ENCODE measurements at regions not wholly inside any gene's neighbourhood (a gene's known extent, or its start where the extent isn't known, plus 50 kb on each side); places are given as distances from the start of the nearest gene placed in this dataset.

DNA sequence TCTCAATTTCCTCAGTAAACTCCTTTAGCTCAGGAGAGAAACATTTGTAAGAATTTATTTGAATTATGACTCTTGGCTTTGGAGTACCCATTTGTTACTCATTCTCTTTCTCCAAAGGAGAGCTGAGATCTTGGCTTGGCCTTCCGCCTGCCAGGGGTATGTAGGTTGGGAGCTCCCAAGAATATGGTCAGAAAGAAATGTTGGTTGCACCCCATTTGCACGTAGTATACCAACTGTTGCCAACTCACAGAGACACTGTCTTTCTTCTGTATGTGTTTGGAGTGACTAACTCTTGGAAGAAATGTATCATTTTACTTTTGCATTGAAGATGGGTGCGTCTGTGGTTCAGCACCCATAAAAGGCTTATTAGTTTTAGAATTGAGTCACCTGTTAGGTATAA is 708.5 kb upstream of the SORCS1 start:
- no peak for FAIRE-seq

GRCh38 chr10:107865691-107866090 is 701.2 kb upstream of the SORCS1 start:
- DNase-seq (ENCODE audit: low spot score) (no peak), FAIRE-seq (no peak)

More for the DNA sequence above, 708.5 kb upstream of the SORCS1 start:
- no peak for DNase-seq (ENCODE audit: low spot score)

DNA sequence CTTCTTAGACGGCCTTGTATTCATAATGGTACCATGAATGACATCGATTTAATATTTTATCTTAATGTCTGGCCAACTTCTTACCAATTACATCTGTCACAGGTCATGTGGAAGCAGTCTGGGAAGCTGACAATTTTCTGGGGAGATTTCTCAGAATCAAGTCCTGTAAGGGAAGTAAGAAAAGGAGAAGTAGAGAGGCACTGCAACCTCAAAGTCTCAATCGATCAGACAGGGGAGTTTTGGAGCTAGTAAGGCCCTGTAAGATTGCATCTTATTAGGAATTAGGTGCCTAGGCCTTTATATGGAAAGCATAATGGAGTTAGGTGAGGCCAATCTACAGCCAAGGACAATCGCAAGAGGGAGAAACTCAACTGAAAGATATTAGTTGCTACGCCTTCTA is 694.6 kb upstream of the SORCS1 start:
- no peak for DNase-seq (ENCODE audit: low spot score)
- FAIRE-seq, result no peak

DNA sequence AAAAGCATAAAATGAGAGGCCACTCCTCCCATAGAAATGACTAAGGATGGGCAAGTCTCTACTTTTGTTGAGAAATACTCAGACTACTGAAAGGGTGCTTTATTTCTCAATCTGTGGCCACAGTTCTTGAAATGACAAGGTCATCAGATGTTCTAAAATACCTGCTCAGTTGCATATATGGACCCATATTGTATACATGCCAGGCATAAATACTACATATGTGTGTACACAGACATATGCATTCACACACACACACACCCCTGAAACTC is 691.5 kb upstream of the SORCS1 start:
- no peak for FAIRE-seq
- no peak for DNase-seq (ENCODE audit: low spot score)

GRCh38 chr10:107855301-107856046 is 691.0 kb upstream of the SORCS1 start:
- FAIRE-seq, result no peak
- DNase-seq (ENCODE audit: low spot score), result no peak

- DNase-seq (ENCODE audit: low spot score) (no peak), FAIRE-seq (no peak)
Measured at GRCh38 chr10:107848726-107849360, 684.3 kb upstream of the SORCS1 start.

DNA sequence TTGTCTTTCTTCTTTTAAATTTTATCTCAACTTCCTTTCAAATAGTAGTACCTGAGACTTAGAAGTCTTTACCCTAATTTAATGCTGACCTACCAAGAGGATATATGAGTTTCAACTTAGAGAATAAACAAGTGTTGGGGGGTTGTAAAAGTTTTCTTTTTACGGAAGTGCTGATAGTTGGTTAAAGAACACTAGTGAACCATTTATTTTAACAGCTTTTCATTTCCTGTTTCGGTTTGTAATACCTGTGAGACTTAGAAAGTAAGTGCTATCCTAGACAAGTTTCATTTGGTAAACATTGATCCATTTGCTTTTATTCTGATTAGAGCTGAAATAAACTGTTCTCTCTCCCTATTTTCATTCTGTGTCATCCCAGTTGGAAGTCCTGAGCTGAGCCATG is 683.1 kb upstream of the SORCS1 start:
- FAIRE-seq (no peak), DNase-seq (ENCODE audit: low spot score) (no peak)

- FAIRE-seq, result no peak
- DNase-seq (ENCODE audit: low spot score), result no peak
Measured at GRCh38 chr10:107834706-107835105, 670.2 kb upstream of the SORCS1 start.

DNA sequence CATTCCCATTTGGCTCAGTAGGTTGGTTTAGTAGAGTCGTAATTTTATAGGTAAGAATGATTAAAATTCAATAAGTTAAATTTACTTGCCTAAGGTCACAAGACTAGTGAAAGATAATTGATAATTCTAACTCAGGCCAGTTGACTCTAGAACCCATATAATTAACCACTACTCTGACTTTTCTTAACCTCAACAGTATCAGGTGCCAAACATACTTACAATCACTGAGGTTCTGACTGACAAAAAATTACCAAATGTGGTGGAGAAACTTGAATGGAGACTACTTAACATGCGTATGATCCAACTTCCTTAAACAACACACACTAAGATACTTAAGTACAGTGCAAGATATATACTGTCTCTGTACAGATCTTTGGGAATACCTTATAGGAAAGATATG is 667.3 kb upstream of the SORCS1 start:
- DNase-seq (ENCODE audit: low spot score), result no peak
- no peak for FAIRE-seq

- no peak for FAIRE-seq
- DNase-seq (ENCODE audit: low spot score), result no peak
Measured at GRCh38 chr10:107829161-107829560, 664.7 kb upstream of the SORCS1 start.

- DNase-seq (ENCODE audit: low spot score), result no peak
- no peak for FAIRE-seq
Measured at GRCh38 chr10:107826171-107826570, 661.7 kb upstream of the SORCS1 start.

- DNase-seq (ENCODE audit: low spot score) (peak; percentile 25), FAIRE-seq (no peak)
Measured at GRCh38 chr10:107814865-107815487, 650.5 kb upstream of the SORCS1 start.

- no peak for FAIRE-seq
- DNase-seq (ENCODE audit: low spot score), result no peak
Measured at GRCh38 chr10:107813451-107814162, 649.1 kb upstream of the SORCS1 start.

- FAIRE-seq (no peak), DNase-seq (ENCODE audit: low spot score) (no peak)
Measured at GRCh38 chr10:107809889-107810288, 645.4 kb upstream of the SORCS1 start.

DNA sequence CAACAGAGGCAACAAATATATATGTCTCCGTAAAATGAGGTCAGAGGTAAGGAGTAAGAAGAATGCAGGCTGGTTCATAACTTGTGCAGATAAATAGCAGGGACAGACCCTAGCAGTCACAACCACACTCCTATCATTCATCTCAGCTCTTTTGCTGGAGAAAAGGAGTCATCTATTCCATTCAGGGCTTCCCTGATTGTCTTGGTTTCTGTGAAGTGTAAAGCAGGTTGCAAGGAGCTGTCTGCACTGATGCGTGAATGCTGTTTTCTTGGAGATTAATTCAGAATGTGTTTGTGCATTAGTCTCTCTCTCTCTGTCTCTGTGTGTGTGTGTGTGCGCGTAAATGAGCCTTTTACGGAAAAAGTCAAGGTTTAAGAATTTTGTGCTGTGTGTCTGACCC is 643.3 kb upstream of the SORCS1 start:
- DNase-seq (ENCODE audit: low spot score) (no peak), FAIRE-seq (no peak)

DNA sequence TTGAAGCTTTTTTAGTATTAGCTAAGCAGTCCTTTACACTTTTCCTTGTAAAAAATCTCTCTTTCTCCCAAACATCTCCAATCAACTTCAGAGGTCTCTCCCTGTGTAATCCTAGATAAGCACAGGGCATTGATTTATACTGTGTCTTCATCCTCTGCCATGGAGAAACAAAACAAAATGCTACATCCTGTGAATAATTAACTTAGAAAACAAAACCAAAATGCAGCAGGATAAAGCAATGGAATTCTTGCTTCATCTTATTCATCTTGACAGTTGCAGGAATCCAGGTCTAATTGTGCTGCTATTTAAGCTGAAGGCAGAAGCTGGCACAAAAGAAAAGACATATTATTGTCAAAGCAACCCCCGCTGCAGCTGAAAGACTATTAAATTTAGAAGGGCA is 641.5 kb upstream of the SORCS1 start:
- DNase-seq (ENCODE audit: low spot score) (no peak), FAIRE-seq (no peak)

DNA sequence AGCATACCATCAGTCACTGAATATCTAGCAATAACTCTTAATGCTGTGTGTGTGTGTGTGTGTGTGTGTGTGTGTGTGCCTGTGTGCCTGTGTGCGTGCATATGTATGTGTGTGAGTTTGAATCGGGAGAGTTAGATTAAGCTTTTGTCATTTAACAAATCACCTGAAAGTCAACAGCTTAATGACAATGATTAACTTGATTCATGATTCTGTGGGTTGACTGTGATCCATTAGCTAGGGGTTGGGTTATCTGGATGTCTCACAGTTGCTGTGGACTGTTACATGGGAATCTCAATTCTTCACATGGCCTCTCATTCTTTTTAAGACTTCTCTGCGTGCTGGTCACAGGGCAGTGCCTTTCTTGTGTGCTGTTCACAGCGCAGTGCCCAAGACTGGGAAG is 639.0 kb upstream of the SORCS1 start:
- FAIRE-seq (no peak), DNase-seq (ENCODE audit: low spot score) (no peak)

GRCh38 chr10:107800061-107800460 is 635.6 kb upstream of the SORCS1 start:
- DNase-seq (ENCODE audit: low spot score) (no peak), FAIRE-seq (no peak)

- DNase-seq (ENCODE audit: low spot score), result no peak
- FAIRE-seq, result no peak
Measured at GRCh38 chr10:107790271-107790670, 625.8 kb upstream of the SORCS1 start.

DNA sequence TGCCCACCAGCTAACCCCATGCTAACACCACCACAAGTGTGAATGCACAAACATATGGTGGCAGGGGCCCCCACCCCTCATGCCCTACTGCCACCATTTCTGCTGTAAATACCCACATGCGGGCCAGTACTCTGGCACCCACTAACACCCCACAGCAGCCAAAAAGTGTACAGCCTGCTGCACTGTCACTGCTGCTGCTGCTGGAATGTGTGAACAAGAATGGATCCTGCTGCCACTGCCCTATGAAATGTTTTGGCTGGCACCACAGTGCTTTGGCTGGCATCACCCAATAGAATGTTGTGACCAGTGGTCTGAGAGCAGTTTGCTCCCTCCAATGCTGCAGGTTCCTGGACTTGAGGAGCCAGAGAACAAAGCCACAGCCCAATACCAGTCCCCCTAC is 606.6 kb upstream of the SORCS1 start:
- no peak for FAIRE-seq
- DNase-seq (ENCODE audit: low spot score), result no peak

DNA sequence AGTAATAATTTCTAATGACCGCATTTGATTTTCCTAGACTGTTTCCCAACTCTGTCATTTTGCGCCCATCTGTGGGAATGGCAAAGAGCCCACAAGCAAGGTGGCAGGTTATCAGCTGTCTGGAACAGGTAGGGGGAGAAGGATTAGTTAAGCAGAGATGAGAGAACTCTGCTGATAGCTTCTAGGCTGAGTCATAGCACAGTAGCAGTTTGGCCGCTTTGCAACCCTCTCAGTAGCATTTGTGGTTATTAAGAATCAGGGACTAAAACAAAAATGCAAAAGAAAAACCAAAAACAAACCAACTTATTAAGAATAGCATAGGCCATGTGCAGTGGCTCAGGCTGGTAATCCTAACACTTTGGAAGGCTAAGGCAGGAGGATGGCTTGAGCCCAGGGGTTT is 602.7 kb upstream of the SORCS1 start:
- FAIRE-seq, result no peak
- DNase-seq (ENCODE audit: low spot score), result no peak

GRCh38 chr10:107754814-107755213 is 590.3 kb upstream of the SORCS1 start:
- FAIRE-seq (no peak), DNase-seq (ENCODE audit: low spot score) (no peak)
